ENCODE measurements at regions not wholly inside any gene's neighbourhood (a gene's known extent, or its start where the extent isn't known, plus 50 kb on each side); places are given as distances from the start of the nearest gene placed in this dataset.

- TF ChIP-seq CTCF (IDR thresholded peaks at IDR 0.05): no peak
- TF ChIP-seq TCF7 (CRISPR knock-in tag; IDR thresholded peaks at IDR 0.05; ENCODE audit: low read depth): no peak
- no peak for TF ChIP-seq ERG (CRISPR knock-in tag; IDR thresholded peaks at IDR 0.05)
- TF ChIP-seq ATF2 (CRISPR knock-in tag; IDR thresholded peaks at IDR 0.05; ENCODE audit: borderline replicate concordance, low read depth): no peak
- TF ChIP-seq GABPB1 (CRISPR knock-in tag; IDR thresholded peaks at IDR 0.05): no peak
- no peak for TF ChIP-seq FOXP4 (CRISPR knock-in tag; IDR thresholded peaks at IDR 0.05)
- no peak for TF ChIP-seq JUN (CRISPR knock-in tag; IDR thresholded peaks at IDR 0.05)
- no peak for TF ChIP-seq PREB (CRISPR knock-in tag; IDR thresholded peaks at IDR 0.05; ENCODE audit: borderline replicate concordance)
- no peak for TF ChIP-seq NR2C2 (CRISPR knock-in tag; IDR thresholded peaks at IDR 0.05)
- TF ChIP-seq ZNF281 (CRISPR knock-in tag; IDR thresholded peaks at IDR 0.05): no peak
- TF ChIP-seq FOXK1 (CRISPR knock-in tag; IDR thresholded peaks at IDR 0.05): no peak
These were observed 529.1 kb upstream of the BRINP1 start for GRCh38 chr9:119898316-119898715.
